SK-N-SH (cell line): ENCODE measurements at regions not wholly inside any gene's neighbourhood (a gene's known extent, or its start where the extent isn't known, plus 50 kb on each side); places are given as distances from the start of the nearest gene placed in this dataset.

Source experiments
- FOXM1 ChIP-seq: IDR thresholded peaks from 2 replicates; pipeline ENCODE4 v1.4.0; 2012; ENCODE audit warnings: low read depth, mild to moderate bottlenecking
- JUND ChIP-seq: IDR thresholded peaks from 2 replicates; pipeline ENCODE4 v1.4.0; 2012
- TF ChIP-seq, protein P1 (sequence below): fragments of 200-600 bp; sonication (generic); IDR thresholded peaks from 2 replicates; pipeline ENCODE4 v1.6.1; 2017; ENCODE audit warnings: antibody characterized with exemption, mild to moderate bottlenecking, moderate library complexity

- TF ChIP-seq FOXM1: no peak
- no peak for TF ChIP-seq JUND
- TF ChIP-seq, protein P1, sequence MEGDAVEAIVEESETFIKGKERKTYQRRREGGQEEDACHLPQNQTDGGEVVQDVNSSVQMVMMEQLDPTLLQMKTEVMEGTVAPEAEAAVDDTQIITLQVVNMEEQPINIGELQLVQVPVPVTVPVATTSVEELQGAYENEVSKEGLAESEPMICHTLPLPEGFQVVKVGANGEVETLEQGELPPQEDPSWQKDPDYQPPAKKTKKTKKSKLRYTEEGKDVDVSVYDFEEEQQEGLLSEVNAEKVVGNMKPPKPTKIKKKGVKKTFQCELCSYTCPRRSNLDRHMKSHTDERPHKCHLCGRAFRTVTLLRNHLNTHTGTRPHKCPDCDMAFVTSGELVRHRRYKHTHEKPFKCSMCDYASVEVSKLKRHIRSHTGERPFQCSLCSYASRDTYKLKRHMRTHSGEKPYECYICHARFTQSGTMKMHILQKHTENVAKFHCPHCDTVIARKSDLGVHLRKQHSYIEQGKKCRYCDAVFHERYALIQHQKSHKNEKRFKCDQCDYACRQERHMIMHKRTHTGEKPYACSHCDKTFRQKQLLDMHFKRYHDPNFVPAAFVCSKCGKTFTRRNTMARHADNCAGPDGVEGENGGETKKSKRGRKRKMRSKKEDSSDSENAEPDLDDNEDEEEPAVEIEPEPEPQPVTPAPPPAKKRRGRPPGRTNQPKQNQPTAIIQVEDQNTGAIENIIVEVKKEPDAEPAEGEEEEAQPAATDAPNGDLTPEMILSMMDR: no peak
Measured at GRCh38 chr15:87155771-87156170, 1076.1 kb downstream of the AGBL1 start.
